Memory B cell (primary cell): ENCODE measurements at regions not wholly inside any gene's neighbourhood (a gene's known extent, or its start where the extent isn't known, plus 50 kb on each side); places are given as distances from the start of the nearest gene placed in this dataset.

ENCODE experiments used
- ATAC-seq: fragments of 150-1000 bp; cut with Tn5 transposase; 2 replicates; pipeline ENCODE4 v1.10.0; 2021; ENCODE audit warnings: low read depth, mild to moderate bottlenecking, moderate library complexity
- DNase-seq, 2 donors: peaks; one replicate each; pipeline ENCODE4 v3.0.0; 2022; ENCODE audit warnings: low spot score in 2 of 2
- H3K27ac Mint-ChIP-seq: one replicate; pipeline ENCODE4 v1.8.0; 2022; ENCODE audit warnings: mild to moderate bottlenecking, moderate library complexity, mixed read lengths
- H3K27me3 Mint-ChIP-seq: one replicate; pipeline ENCODE4 v1.8.0; 2022; ENCODE audit warnings: mixed read lengths
- H3K36me3 Mint-ChIP-seq: one replicate; pipeline ENCODE4 v1.8.0; 2022; ENCODE audit warnings: mild to moderate bottlenecking, mixed read lengths
- H3K4me1 Mint-ChIP-seq: one replicate; pipeline ENCODE4 v1.8.0; 2022; ENCODE audit warnings: mixed read lengths
- H3K4me3 Mint-ChIP-seq: one replicate; pipeline ENCODE4 v1.8.0; 2022; ENCODE audit warnings: mild to moderate bottlenecking, moderate library complexity, mixed read lengths
- H3K9me3 Mint-ChIP-seq: one replicate; pipeline ENCODE4 v1.8.0; 2022; ENCODE audit warnings: mixed read lengths

- H3K9me3 Mint-ChIP-seq: no peaks in the 10 kb centered on the region
Measured at GRCh38 chr19:32176591-32176990, 168.8 kb upstream of the ZNF507 start.

GRCh38 chr19:32177686-32178085, 167.7 kb upstream of the ZNF507 start:
- H3K27ac Mint-ChIP-seq: no peak overlapping the region
- DNase-seq (no peak), ATAC-seq (no peak)
- no peak overlapping the region for H3K4me3 Mint-ChIP-seq
- H3K36me3 Mint-ChIP-seq: no peaks in the 10 kb centered on the region
- no peaks in the 10 kb centered on the region for H3K27me3 Mint-ChIP-seq
- no peaks in the 10 kb centered on the region for H3K4me1 Mint-ChIP-seq
- no peaks in the 10 kb centered on the region for H3K9me3 Mint-ChIP-seq

More at GRCh38 chr19:32176591-32176990, 168.8 kb upstream of the ZNF507 start:
- Mint-ChIP-seq H3K36me3 (no peaks in the 10 kb centered on the region), H3K4me1 (no peaks in the 10 kb centered on the region), H3K27ac (no peak overlapping the region), H3K4me3 (no peak overlapping the region), H3K27me3 (no peaks in the 10 kb centered on the region)
- DNase-seq (no peak), ATAC-seq (no peak)

GRCh38 chr19:32178401-32178800, 167.0 kb upstream of the ZNF507 start:
- no peak overlapping the region for H3K4me3 Mint-ChIP-seq
- H3K4me1 Mint-ChIP-seq: no peaks in the 10 kb centered on the region
- ATAC-seq (no peak), DNase-seq (no peak)
- no peaks in the 10 kb centered on the region for H3K27me3 Mint-ChIP-seq
- H3K9me3 Mint-ChIP-seq: no peaks in the 10 kb centered on the region
- H3K27ac Mint-ChIP-seq: no peak overlapping the region
- H3K36me3 Mint-ChIP-seq: no peaks in the 10 kb centered on the region

- H3K4me3 Mint-ChIP-seq: no peak overlapping the region
- H3K27ac Mint-ChIP-seq: no peak overlapping the region
- H3K27me3 Mint-ChIP-seq: no peaks in the 10 kb centered on the region
- ATAC-seq: no peak
- H3K4me1 Mint-ChIP-seq: no peaks in the 10 kb centered on the region
- H3K9me3 Mint-ChIP-seq: no peaks in the 10 kb centered on the region
- H3K36me3 Mint-ChIP-seq: no peaks in the 10 kb centered on the region
- DNase-seq: no peak
Measured at GRCh38 chr19:32178956-32179355, 166.5 kb upstream of the ZNF507 start.

- no peak for ATAC-seq
- Mint-ChIP-seq H3K27me3 (no peaks in the 10 kb centered on the region), H3K4me3 (no peak overlapping the region), H3K36me3 (no peaks in the 10 kb centered on the region), H3K4me1 (no peaks in the 10 kb centered on the region), H3K27ac (no peak overlapping the region), H3K9me3 (no peaks in the 10 kb centered on the region)
- no peak for DNase-seq
Measured at GRCh38 chr19:32181216-32181920, 164.0 kb upstream of the ZNF507 start.

- ATAC-seq (no peak), DNase-seq (no peak)
- Mint-ChIP-seq H3K4me1 (no peaks in the 10 kb centered on the region), H3K9me3 (peaks cover 11% of the 10 kb centered on the region), H3K27me3 (no peaks in the 10 kb centered on the region), H3K27ac (no peak overlapping the region), H3K4me3 (no peak overlapping the region), H3K36me3 (peaks cover 1% of the 10 kb centered on the region)
Measured at GRCh38 chr19:32186542-32187330, 158.7 kb upstream of the ZNF507 start.

- Mint-ChIP-seq H3K27me3 (no peaks in the 10 kb centered on the region), H3K9me3 (peaks cover 16% of the 10 kb centered on the region), H3K36me3 (peaks cover 1% of the 10 kb centered on the region), H3K4me3 (no peak overlapping the region), H3K4me1 (no peaks in the 10 kb centered on the region), H3K27ac (no peak overlapping the region)
- ATAC-seq (no peak), DNase-seq (no peak)
Measured at GRCh38 chr19:32188921-32189320, 156.5 kb upstream of the ZNF507 start.

GRCh38 chr19:32189956-32190706, 155.3 kb upstream of the ZNF507 start:
- ATAC-seq: no peak
- no peak for DNase-seq
- peaks cover 1% of the 10 kb centered on the region for H3K36me3 Mint-ChIP-seq
- no peak overlapping the region for H3K4me3 Mint-ChIP-seq
- no peak overlapping the region for H3K27ac Mint-ChIP-seq
- peaks cover 18% of the 10 kb centered on the region for H3K9me3 Mint-ChIP-seq
- H3K27me3 Mint-ChIP-seq: no peaks in the 10 kb centered on the region
- H3K4me1 Mint-ChIP-seq: no peaks in the 10 kb centered on the region

- Mint-ChIP-seq H3K4me1 (no peaks in the 10 kb centered on the region), H3K27ac (no peak overlapping the region), H3K9me3 (peaks cover 16% of the 10 kb centered on the region), H3K4me3 (no peak overlapping the region), H3K27me3 (no peaks in the 10 kb centered on the region), H3K36me3 (peaks cover 1% of the 10 kb centered on the region)
- DNase-seq (no peak), ATAC-seq (no peak)
Measured at GRCh38 chr19:32191921-32192320, 153.5 kb upstream of the ZNF507 start.

- Mint-ChIP-seq H3K27ac (no peak overlapping the region), H3K27me3 (no peaks in the 10 kb centered on the region), H3K9me3 (peaks cover 10% of the 10 kb centered on the region), H3K36me3 (peaks cover under 1% of the 10 kb centered on the region), H3K4me1 (no peaks in the 10 kb centered on the region), H3K4me3 (no peak overlapping the region)
- ATAC-seq (no peak), DNase-seq (no peak)
Measured at GRCh38 chr19:32195706-32196610, 149.5 kb upstream of the ZNF507 start.

GRCh38 chr19:32196690-32197420, 148.6 kb upstream of the ZNF507 start:
- DNase-seq (no peak), ATAC-seq (no peak)

GRCh38 chr19:32197896-32198882, 147.2 kb upstream of the ZNF507 start:
- H3K4me1 Mint-ChIP-seq: no peaks in the 10 kb centered on the region
- H3K36me3 Mint-ChIP-seq: no peaks in the 10 kb centered on the region
- H3K9me3 Mint-ChIP-seq: peaks cover 2% of the 10 kb centered on the region
- DNase-seq (no peak), ATAC-seq (no peak)
- H3K4me3 Mint-ChIP-seq: no peak overlapping the region
- peaks cover 2% of the 10 kb centered on the region for H3K27me3 Mint-ChIP-seq
- H3K27ac Mint-ChIP-seq: no peak overlapping the region

More at GRCh38 chr19:32196690-32197420, 148.6 kb upstream of the ZNF507 start:
- H3K36me3 Mint-ChIP-seq: no peaks in the 10 kb centered on the region
- H3K4me1 Mint-ChIP-seq: no peaks in the 10 kb centered on the region
- no peak overlapping the region for H3K4me3 Mint-ChIP-seq
- H3K27ac Mint-ChIP-seq: no peak overlapping the region
- peaks cover 2% of the 10 kb centered on the region for H3K27me3 Mint-ChIP-seq
- peaks cover 7% of the 10 kb centered on the region for H3K9me3 Mint-ChIP-seq
